ENCODE measurements at regions not wholly inside any gene's neighbourhood (a gene's known extent, or its start where the extent isn't known, plus 50 kb on each side); places are given as distances from the start of the nearest gene placed in this dataset.
"Not testable (repeated sequence)": the region's sequence is repeated elsewhere in the genome, so short reads cannot be mapped to it uniquely, and the experiment has no call there.

DNA sequence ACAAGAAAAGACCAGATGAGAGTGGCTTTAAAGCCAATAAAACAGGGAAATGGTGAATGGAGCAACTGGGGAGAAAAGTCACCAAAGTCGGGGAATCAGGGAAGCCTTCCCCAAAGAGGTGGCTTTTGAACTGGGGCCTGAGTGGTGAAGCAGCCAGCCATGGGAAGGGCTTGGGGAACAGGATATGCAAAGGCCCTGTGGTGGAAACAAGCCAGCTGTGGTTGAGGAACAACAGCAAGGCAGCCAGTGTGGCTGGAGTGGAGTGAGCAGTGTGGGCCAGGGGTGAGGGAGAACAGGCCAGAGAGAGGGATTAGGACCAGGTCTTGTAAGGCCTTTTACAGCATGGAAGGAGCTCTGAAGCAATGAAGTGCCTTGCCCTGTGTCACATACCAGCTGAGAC lies 51.0 kb upstream of the ROPN1B start:
- DNase-seq, result not testable (repeated sequence)

GRCh38 chr3:125918451-125918850 lies 50.5 kb upstream of the ROPN1B start:
- DNase-seq, result not testable (repeated sequence)

GRCh38 chr3:125918866-125919265 lies 50.1 kb upstream of the ROPN1B start:
- not testable (repeated sequence) for DNase-seq

Measured in bone marrow (tissue), 2 donors.